Hepatic stellate cell (primary cell): ENCODE measurements at regions not wholly inside any gene's neighbourhood (a gene's known extent, or its start where the extent isn't known, plus 50 kb on each side); places are given as distances from the start of the nearest gene placed in this dataset.

Experiments
- DNase-seq: peaks from one replicate; pipeline ENCODE4 v3.0.0; 2011; ENCODE audit warnings: low spot score

DNA sequence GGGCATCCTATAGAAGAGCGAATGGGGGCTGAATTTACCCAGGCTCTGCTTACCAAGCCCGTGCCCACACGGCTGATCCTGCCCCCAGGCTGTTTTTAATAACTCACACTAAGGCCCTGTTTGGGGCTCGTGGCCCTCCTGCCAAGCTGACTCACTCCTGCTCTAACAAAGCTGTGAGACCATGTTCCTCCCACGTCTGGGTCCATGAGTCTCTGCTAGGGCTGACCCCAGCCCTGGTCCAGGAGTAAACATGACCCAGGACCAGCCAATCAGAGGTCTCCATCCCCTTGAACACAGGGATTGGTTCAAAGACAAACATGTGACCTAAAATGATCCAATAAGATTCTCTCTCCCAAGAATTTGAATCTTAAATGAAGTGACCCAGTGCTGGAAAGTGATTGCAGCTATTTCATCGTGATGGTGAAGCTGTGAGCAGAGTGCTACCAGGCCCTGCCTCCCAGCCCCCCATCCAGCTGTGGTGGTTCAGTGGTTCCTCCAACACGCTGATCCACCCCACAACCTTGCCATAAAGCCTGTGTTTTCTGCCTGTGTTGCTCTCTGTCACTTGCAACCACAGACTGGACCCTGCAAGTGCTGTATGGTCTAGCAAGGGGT, 57.2 kb downstream of the C16orf82 start:
- DNase-seq, result no peak

DNA sequence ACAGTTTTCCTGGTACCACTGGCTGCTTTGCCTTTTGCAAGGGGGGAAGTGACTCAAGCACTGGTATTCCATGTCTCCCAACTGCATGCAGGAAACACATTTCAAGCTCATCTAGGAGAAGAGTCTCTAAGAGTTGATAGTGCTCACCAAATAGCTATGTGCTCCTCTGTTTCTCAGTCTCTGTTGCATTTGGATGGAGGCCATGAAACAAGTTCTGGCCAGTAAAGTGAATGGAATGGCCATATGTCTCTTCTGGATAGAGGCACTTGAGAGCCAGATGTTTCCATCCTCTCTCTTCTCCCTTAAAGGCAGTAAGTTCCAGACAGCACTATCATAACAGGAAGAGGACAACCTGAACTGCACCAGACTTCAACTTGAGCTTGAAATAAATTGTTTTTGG, 60.6 kb downstream of the C16orf82 start:
- peak; percentile 34 for DNase-seq

DNA sequence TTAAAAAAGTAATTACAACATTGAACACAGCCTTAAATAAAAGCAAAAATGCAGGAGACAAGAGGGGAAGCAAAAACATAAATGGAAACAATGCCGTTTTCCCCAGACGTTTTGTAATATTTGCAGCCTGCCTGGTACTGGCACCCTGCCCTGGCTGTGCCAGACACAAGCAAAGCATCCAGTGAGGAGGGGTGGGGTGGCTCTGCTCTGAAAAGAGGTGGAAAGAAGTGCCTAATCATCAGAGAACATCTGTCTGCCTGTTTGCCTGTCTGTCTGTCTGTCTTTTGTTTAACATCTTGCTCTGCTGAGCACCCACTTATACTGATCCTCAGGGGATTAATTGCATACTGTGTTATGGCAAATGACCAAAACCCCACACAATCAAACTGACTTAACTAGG, 62.7 kb downstream of the C16orf82 start:
- no peak for DNase-seq

DNA sequence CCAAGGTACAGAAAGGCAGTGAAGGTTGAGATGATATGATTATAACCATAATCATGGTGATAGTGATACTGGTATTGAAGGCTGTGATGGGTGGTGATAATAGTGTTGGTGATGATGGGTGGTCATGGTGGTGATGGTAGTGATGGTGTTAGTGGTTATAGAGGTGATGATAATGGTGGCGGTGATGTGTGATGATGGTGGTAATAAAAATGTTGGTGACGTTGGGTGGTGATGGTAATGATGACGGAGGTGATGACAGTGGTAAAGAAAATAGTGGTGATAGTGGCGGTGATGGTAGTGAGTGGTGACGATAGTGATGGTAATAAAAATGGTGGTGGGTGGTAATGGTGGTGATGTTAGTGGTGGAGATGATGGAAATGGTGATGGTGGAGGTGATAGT, 65.1 kb upstream of the KDM8 start:
- DNase-seq, result no peak

DNA sequence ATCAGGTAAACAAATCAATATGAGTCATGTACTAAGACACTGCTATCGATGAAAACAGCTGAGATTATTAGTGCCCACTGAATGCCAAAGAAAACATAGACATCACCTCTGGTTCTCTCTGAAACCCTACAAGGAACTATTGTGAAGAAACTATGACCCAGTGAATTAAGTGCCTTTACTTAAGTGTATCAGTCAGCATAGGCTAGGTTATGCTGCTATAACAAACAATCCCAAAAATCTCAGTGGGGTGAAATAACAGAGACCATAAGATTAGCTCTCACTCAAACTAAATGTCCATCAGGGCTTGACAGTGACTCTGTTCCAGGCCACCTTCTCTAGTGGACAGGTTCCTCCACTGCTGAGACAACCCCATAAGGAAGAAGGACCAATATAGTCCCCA, 57.7 kb upstream of the KDM8 start:
- no peak for DNase-seq

DNA sequence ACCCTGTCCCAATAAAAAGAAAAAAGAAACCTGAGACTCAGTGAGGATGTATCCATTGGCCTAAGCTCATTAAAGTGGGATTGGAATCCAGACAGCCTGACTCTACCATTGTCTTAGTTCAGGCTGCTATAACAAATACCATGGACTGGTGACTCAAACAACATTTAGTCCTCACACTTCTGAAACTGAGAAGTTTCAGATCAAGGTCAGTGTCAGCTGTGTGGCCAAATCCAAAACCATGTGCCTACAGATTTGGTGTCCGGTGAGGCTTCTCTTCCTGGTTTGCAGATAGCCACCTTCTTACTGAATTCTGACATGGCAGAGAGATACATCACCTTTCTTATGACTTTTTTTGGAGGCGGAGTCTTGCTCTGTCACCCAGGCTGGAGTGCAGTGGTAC, 53.3 kb upstream of the KDM8 start:
- DNase-seq, result no peak

DNA sequence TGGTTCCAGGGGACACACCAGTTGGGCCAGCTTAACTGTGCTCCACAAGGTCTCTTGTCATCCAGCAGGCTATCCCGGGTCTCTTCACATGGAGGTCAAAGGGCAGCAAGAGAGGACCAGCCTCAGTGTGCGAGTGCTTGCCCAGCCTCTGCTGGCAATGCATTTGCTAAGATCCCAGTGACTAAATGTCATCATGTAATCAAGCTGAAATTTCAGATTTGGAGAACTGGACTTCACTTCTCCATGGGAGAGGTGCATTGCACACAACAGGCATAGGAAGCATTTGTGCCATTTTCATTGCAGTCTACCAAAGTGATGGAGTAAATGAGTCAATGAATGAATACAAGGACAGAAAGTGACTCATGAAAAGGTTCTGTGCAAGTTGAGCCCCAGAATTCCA, 51.2 kb upstream of the KDM8 start:
- DNase-seq, result no peak

DNA sequence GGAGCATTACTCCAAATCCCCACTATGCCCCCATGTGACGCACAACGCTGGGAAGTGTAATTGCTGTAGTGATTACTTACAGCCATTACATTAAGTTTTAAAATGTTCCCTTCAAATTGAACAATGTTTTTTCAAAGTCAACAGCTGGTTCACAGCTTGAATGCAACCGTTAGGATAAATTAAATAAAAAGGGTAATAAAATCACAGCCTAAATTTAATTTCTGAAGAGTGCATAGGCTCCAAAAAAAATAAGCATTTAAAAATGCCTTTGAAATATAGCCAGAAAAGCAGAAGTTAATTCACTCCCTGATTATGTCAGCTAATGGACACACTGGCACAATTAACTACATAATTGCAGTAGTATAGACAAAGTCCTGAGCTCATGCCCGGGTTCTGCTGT, 50.5 kb upstream of the KDM8 start:
- DNase-seq, result no peak
